GM23248 (cell line): ENCODE measurements at regions not wholly inside any gene's neighbourhood (a gene's known extent, or its start where the extent isn't known, plus 50 kb on each side); places are given as distances from the start of the nearest gene placed in this dataset.

Experiments
- EZH2 ChIP-seq: fragments of 200-600 bp; sonication (generic); IDR thresholded peaks from 2 replicates; pipeline ENCODE4 v1.6.1; 2018; ENCODE audit warnings: antibody characterized with exemption, mild to moderate bottlenecking; ENCODE audit not compliant: insufficient read depth, poor library complexity, severe bottlenecking
- EZH2phosphoT487 ChIP-seq: fragments of 200-600 bp; sonication (generic); IDR thresholded peaks from 2 replicates; pipeline ENCODE4 v1.6.1; 2018; ENCODE audit warnings: antibody characterized with exemption, moderate library complexity, mild to moderate bottlenecking, low read depth; ENCODE audit not compliant: insufficient read depth

- TF ChIP-seq EZH2 (no peak), EZH2phosphoT487 (no peak)
Observed at GRCh38 chr5:39629946-39630345, 205.2 kb upstream of the DAB2 start.
